GM12878 (cell line): ENCODE measurements at regions not wholly inside any gene's neighbourhood (a gene's known extent, or its start where the extent isn't known, plus 50 kb on each side); places are given as distances from the start of the nearest gene placed in this dataset.

Source experiments
- BRCA1 ChIP-seq: IDR thresholded peaks from 2 replicates; pipeline ENCODE4 v1.6.1; 2011; ENCODE audit warnings: low read depth, low read length, improper control_type of control experiment
- EGR1 ChIP-seq, 2 experiments: IDR thresholded peaks; 1 replicate in 1 of 2; 2 replicates in 1 of 2; pipeline ENCODE4 v1.6.1; 2011 to 2012; ENCODE audit warnings: low read depth in 2 of 2, low read length in 2 of 2, borderline replicate concordance in 1 of 2, mild to moderate bottlenecking in 1 of 2, moderate library complexity in 1 of 2
- HDAC2 ChIP-seq: fragments of 200-600 bp; sonication (generic); IDR thresholded peaks from 2 replicates; pipeline ENCODE4 v1.6.1; 2017
- PKNOX1 ChIP-seq: fragments of 450-650 bp; IDR thresholded peaks from 2 replicates; pipeline ENCODE4 v1.6.1; 2016; ENCODE audit warnings: mild to moderate bottlenecking
- RB1 ChIP-seq: fragments of 450-650 bp; formaldehyde crosslinking; IDR thresholded peaks from 2 replicates; pipeline ENCODE4 v1.6.1; 2017; ENCODE audit warnings: mild to moderate bottlenecking, borderline replicate concordance
- TAF1 ChIP-seq: IDR thresholded peaks from 2 replicates; pipeline ENCODE4 v1.6.1; 2011; ENCODE audit warnings: mild to moderate bottlenecking, low read depth, low read length, borderline replicate concordance
- ZNF24 ChIP-seq: fragments of 450-650 bp; IDR thresholded peaks from 2 replicates; pipeline ENCODE4 v1.6.1; 2017; ENCODE audit warnings: antibody characterized with exemption, mild to moderate bottlenecking

- TF ChIP-seq RB1 (no peak), EGR1 (IDR thresholded peaks at IDR 0.05; ENCODE audit: borderline replicate concordance in 1 of 2, low read depth in 2 of 2, low read length in 2 of 2) (no peak), TAF1 (no peak), HDAC2 (no peak), ZNF24 (no peak), PKNOX1 (no peak), BRCA1 (no peak)
Observed at GRCh38 chr13:111561091-111561781, 240.8 kb downstream of the TEX29 start.
